ENCODE measurements at regions not wholly inside any gene's neighbourhood (a gene's known extent, or its start where the extent isn't known, plus 50 kb on each side); places are given as distances from the start of the nearest gene placed in this dataset.
"Not testable (repeated sequence)": the region's sequence is repeated elsewhere in the genome, so short reads cannot be mapped to it uniquely, and the experiment has no call there.

DNA sequence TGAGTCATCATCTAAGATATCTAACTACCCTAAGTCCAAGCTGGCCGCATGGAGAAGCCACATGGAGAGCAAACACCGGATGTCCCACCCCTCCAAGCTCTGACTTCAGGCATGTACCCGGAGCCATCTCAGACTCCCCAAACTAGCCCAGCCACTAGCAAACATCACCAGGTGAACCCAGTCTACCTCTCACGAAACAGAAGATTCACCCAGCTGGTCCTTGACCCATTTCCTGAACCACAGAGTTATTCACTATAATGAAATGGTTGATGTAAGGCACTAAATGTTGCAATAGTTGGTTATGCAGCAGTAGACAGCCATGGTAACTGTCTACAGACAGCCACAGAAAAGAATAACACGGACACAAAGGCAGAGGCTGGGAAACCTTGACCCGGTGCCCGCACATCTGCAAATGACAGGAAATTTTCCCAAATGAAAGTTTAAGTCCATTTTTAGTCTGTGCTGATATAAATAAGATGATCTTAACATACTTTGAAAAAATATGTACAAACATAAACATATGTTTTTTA lies 265.5 kb upstream of the ATP10A start:
- TF ChIP-seq, protein P1, sequence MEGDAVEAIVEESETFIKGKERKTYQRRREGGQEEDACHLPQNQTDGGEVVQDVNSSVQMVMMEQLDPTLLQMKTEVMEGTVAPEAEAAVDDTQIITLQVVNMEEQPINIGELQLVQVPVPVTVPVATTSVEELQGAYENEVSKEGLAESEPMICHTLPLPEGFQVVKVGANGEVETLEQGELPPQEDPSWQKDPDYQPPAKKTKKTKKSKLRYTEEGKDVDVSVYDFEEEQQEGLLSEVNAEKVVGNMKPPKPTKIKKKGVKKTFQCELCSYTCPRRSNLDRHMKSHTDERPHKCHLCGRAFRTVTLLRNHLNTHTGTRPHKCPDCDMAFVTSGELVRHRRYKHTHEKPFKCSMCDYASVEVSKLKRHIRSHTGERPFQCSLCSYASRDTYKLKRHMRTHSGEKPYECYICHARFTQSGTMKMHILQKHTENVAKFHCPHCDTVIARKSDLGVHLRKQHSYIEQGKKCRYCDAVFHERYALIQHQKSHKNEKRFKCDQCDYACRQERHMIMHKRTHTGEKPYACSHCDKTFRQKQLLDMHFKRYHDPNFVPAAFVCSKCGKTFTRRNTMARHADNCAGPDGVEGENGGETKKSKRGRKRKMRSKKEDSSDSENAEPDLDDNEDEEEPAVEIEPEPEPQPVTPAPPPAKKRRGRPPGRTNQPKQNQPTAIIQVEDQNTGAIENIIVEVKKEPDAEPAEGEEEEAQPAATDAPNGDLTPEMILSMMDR (conservative IDR thresholded peaks at IDR 0.05; ENCODE audit: low read depth) = no peak
- ChIA-PET CTCF (interaction anchor here (0.6 kb wide), 1 partner anchor 185 kb away, joined by 5 read pairs; no protein-coding TSS in a partner anchor), POLR2A (ENCODE audit: low non-redundant PET) (no interaction called here)
- DNase-seq (ENCODE audit: low spot score) = no peak
- H3K27ac ChIP-seq = no peak overlapping the region

DNA sequence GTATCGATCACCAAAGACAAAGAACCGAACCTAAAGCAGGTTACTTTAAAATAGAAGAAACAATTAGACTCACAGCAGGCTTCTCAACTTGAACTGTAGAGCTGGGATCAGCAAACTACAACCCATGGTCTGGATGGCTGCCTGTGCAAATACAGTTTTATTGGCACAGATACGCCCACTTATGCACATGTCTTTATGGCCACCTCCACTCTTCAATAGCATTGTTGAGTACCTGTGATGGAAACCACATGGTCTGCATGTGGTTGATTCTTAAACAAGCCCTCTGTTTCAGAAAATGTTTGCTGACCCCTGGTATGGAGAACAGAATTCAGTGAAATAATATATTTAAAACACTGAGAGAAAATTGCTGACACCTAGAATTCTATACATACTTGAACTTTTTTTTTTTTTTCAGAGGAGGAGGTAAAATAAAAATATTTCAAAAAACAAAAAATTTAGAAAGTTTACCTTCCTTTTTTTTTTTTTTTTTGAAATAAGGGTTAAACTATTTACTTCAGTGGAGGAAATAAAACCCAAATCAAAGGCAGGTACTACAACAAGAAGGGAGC lies 263.8 kb upstream of the ATP10A start:
- ChIA-PET CTCF (no interaction called here), POLR2A (ENCODE audit: low non-redundant PET) (no interaction called here)
- no peak overlapping the region for H3K27ac ChIP-seq
- TF ChIP-seq, protein P1 (conservative IDR thresholded peaks at IDR 0.05; ENCODE audit: low read depth) = no peak
- DNase-seq (ENCODE audit: low spot score) = no peak

DNA sequence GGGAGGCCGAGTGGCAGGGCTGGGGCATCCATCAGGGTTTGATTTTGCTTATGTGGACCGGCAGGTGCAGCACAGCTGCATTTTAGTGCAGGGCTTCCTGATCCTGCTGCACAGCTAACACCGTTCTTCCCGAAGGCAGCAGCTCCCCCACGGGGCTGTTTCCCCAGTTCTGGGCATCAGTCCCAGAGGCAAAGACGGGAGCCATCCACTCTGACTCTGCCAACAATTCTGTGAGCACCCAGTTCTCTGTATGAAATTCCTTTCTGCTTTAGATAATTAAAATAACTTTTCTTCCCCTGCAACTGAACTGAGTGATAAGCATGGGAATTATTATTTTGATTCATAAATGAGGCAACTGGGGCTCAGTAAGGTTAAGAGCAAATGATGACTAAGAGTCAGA lies 262.9 kb upstream of the ATP10A start:
- no peak overlapping the region for H3K27ac ChIP-seq
- ChIA-PET POLR2A (ENCODE audit: low non-redundant PET) (no interaction called here), CTCF (interaction anchor here (0.7 kb wide), 1 partner anchor 439 kb away, joined by 3 read pairs; no protein-coding TSS in a partner anchor)
- TF ChIP-seq, protein P1 (conservative IDR thresholded peaks at IDR 0.05; ENCODE audit: low read depth) = no peak
- no peak for DNase-seq (ENCODE audit: low spot score)

DNA sequence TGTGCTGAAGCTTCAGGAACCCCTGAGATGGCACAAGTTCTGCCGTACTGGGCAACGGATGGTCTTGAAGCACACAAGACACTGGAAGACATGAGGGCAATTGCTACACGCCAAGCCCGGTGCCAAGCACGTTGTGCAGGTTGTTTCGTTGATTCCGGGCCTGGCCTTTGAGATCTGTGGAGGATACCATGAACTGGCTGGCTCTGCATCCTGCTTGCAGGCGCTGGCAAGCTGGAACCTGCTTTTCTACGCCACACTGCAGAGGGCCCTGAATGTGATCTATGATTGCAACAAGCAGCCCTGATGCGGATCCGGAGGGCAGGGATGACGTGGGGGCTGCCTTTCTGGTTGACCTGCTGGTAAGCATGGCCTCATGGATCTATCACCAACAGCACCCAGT lies 262.5 kb upstream of the ATP10A start:
- CTCF ChIA-PET = interaction anchor here (0.7 kb wide), 2 partner anchors 45 to 439 kb away, joined by 3 read pairs; no protein-coding TSS in a partner anchor
- POLR2A ChIA-PET (ENCODE audit: low non-redundant PET) = no interaction called here
- TF ChIP-seq, protein P1 (conservative IDR thresholded peaks at IDR 0.05; ENCODE audit: low read depth) = no peak
- H3K27ac ChIP-seq = no peak overlapping the region
- DNase-seq (ENCODE audit: low spot score) = no peak

DNA sequence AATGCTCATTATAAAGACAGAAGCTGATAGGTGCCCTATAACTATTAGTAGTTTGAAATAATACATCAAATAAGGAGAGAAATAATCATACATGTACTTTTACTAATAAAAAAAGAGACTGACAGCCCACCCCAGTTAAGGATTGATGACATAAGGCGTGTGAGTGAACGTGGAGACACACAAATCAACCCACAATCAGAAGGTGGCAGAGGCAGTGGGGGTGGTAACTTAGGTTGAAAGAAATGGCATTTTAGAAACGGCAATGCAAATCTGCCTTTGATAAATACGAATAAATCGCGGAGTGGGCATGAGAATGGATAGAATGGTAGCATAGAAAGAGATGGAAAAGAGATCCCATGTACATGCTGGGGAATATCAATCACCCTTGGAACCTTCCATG lies 256.2 kb upstream of the ATP10A start:
- ChIA-PET POLR2A (ENCODE audit: low non-redundant PET) (no interaction called here), CTCF (no interaction called here)
- TF ChIP-seq, protein P1 (conservative IDR thresholded peaks at IDR 0.05; ENCODE audit: low read depth) = no peak
- no peak overlapping the region for H3K27ac ChIP-seq
- DNase-seq (ENCODE audit: low spot score) = no peak

DNA sequence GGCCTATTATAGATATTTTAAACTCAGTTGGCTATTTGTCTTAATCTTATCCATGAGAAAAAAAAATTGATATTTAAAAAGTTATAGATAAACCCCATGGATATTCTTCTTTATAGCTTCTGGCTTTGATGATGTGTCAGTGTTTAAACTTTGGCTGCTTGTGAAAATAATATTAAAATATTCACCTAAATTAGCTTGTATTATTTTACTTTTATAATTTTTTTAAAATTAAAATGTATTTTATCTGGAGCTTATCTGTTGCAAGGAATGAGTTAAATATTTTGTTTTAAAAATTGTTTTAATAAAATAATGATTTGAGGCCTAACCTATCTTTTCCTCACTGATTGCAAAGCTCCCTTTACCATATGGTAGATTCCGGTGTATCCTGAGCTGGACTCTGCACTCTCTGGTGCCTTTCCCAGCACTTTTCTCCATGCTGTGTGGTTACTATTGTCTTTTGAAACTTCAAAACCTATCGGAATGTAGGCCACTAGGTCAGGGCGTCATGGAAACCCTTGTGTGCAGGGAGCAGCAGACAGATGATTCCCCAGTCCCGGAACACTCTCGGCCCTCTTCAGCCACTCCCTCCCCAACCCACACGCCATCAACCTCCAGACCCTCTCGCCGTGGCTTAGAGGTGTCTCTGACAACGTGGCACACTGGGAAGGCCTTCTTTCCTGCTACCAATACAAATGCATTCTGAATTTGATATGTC lies 252.3 kb upstream of the ATP10A start:
- no peak for DNase-seq (ENCODE audit: low spot score)
- ChIA-PET POLR2A (ENCODE audit: low non-redundant PET) (no interaction called here), CTCF (interaction anchor here (0.5 kb wide), 1 partner anchor 168 kb away, joined by 3 read pairs; no protein-coding TSS in a partner anchor)
- H3K27ac ChIP-seq = no peak overlapping the region
- TF ChIP-seq, protein P1 (conservative IDR thresholded peaks at IDR 0.05; ENCODE audit: low read depth) = no peak

DNA sequence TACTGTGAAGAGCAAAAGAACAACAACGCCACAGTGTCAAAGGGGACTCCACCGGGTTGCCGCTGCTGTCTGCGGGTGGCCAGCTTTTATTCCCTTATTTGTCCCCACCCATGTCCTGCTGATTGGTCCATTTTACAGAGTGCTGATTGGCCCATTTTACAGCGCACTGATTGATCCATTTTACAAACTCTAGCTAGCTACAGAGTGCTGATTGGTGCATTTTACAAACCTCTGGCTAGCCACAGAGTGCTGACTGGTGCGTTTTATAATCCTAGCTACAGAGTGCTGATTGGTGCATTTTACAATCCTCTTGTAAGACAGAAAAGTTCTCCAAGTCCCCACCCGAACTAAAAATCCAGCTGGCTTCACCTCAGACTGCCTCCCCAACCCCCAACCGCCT lies 251.0 kb upstream of the ATP10A start:
- DNase-seq (ENCODE audit: low spot score); H3K27ac ChIP-seq; CTCF ChIA-PET; POLR2A ChIA-PET (ENCODE audit: low non-redundant PET): not testable (repeated sequence)
